ENCODE measurements at regions not wholly inside any gene's neighbourhood (a gene's known extent, or its start where the extent isn't known, plus 50 kb on each side); places are given as distances from the start of the nearest gene placed in this dataset.

DNA sequence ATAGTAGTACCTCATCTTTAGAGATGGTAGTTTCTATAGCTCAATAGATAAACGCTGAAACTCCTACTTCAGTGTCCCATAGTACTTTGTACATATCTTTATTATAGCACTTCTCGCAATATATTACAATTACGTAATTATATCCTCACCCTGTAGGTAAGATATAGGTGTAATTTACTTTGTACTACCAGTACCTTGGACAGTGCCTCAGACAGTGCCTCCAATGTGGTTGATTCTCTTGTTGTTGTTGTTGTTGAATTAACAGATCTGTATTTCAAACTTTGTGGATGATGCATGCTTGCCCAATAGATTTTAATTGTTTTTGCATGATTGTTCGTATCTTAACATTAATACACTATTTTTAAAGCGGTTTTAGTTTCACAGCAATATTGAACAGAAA lies 188.6 kb downstream of the ARL6IP6 start:
- TF ChIP-seq, protein P1, sequence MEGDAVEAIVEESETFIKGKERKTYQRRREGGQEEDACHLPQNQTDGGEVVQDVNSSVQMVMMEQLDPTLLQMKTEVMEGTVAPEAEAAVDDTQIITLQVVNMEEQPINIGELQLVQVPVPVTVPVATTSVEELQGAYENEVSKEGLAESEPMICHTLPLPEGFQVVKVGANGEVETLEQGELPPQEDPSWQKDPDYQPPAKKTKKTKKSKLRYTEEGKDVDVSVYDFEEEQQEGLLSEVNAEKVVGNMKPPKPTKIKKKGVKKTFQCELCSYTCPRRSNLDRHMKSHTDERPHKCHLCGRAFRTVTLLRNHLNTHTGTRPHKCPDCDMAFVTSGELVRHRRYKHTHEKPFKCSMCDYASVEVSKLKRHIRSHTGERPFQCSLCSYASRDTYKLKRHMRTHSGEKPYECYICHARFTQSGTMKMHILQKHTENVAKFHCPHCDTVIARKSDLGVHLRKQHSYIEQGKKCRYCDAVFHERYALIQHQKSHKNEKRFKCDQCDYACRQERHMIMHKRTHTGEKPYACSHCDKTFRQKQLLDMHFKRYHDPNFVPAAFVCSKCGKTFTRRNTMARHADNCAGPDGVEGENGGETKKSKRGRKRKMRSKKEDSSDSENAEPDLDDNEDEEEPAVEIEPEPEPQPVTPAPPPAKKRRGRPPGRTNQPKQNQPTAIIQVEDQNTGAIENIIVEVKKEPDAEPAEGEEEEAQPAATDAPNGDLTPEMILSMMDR (conservative IDR thresholded peaks at IDR 0.05 in 1 of 2, IDR thresholded peaks at IDR 0.05 in 1 of 2; ENCODE audit: low read depth in 1 of 2, low read length in 2 of 2) = no peak
- no peak for TF ChIP-seq EZH2 (IDR thresholded peaks at IDR 0.05; ENCODE audit: low read length, missing control alignments)

Data from fibroblast of lung (primary cell).